Stimulated activated CD4-positive, alpha-beta T cell treated with anti-CD3 and anti-CD28 coated beads, TNF-alpha, amount 100 ng/mL, for 24 hours (primary cell): ENCODE measurements at regions not wholly inside any gene's neighbourhood (a gene's known extent, or its start where the extent isn't known, plus 50 kb on each side); places are given as distances from the start of the nearest gene placed in this dataset.
"Not testable (repeated sequence)": the region's sequence is repeated elsewhere in the genome, so short reads cannot be mapped to it uniquely, and the experiment has no call there.

Experiments used
- DNase-seq, 3 experiments: peaks; one replicate each; pipeline ENCODE4 v3.0.0-alpha.2; 2020; ENCODE audit warnings: low read depth in 3 of 3

DNA sequence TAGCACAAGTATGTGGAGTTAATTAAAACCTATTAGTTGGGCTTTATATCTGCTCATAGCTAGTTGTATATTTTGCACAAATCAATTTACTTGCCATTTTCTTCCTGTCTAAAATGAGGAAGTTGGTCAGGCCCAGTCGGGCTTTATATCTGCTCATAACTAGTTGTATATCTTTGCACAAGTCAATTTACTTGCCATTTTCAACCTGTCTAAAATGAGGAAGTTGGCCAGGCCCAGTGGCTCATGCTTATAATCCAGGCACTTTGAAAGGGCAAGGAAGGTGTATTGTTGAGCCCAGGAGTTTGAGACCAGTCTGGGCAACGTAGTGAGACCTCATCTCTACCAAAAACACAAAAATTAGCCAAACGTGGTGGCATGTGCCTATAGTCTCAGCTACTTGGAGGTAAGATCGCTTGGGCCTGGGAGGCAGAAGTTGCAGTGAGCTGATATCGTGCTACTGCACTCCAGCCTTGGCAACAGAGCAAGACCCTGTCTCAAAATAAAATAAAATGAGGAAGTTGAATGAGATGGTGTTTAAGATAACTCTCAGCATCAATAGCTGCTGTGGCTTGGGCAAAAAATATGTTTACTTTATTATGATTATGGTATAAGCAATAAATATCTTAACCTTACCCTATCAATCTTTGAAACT is 1558.6 kb upstream of the RAG2 start:
- DNase-seq, result no peak

DNA sequence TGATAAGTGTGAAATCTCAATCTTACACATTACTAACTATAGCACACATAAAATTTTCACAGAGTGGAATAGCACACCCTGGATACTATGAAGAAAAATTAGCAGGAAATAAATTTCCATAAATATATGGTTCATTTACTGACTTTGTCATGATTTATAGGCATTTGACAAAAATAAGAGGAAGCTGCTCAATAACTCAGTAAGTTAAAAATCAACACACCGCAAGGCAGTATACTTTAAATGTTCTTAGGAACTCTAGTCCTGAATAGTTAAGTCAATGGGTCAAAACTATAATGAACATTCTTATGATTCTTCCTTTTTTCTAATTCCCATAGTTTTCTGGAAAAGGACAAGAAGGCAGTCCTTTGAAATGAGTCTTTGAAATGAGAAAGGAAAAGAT is 1557.8 kb upstream of the RAG2 start:
- no peak for DNase-seq

DNA sequence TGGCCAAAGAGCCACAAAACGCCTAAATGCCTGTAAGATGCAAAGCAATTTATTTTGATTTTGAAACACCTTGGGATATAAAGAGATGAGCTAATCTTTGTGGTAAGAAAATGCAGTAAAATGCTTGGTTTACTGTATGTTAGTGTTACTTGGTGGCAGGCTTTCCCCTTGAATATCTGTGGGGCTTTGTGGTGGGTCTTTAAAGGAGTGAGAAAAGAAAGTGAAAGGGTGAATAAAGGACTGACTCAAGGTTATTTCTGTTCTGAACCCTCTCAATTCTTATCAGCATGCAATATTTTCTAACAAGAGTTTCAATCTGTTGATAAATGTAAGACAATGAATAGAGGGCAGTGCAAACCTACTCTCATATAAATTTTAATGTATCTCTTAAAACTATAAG is 1555.9 kb upstream of the RAG2 start:
- no peak for DNase-seq

DNA sequence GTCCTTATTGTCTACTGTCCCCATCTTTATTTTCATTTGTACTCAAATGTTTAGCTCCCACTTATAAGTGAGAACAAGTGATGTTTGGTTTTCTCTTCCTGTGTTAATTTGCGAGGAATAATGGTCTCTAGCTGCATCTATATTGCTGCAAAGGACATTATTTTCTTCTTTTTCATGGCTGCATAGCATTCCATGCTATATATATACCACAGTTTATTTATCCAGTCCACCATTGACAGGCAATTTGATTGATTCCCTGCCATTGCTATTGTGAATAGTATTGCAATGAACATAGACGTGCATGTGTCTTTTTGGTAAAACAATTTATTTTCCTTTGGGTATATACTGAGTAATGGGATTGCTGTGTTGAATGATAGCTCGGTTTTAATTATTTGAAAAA is 1545.8 kb upstream of the RAG2 start:
- no peak for DNase-seq

DNA sequence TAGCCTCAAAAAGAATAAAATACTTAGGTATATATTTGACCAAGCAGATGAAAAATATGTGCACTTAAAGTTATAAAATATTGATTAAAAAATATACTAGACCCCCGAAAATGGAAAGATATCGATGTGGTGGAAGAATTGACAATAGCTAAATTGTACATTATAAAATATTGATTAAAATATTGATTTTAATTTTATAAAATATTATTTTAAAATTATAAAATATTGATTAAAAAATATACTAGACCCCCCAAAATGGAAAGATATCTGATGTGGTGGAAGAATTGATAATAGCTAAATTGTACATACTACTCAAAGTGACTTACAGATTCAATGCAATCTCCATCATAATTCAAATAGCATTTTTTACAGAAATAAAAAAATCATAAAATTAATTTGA is 1540.9 kb upstream of the RAG2 start:
- DNase-seq, result no peak

DNA sequence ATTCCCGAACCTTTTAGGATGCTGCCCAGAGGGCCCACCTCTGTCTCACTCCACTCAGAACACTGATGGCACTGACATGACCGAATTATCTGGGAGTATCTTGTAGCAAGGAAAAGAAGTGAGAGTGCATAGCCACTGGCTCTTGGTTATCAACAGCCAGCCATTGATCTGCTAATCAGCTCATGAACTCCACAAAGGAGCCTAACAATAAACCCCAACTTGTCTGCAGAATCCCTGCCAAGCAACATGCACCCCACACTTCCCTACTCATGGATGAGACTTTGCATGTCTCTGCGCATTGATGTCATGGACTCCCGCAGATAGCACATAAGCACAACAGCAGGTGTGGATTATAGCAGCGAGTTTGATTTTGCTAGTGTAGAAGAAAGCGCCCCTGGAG is 1538.9 kb upstream of the RAG2 start:
- DNase-seq, result no peak

DNA sequence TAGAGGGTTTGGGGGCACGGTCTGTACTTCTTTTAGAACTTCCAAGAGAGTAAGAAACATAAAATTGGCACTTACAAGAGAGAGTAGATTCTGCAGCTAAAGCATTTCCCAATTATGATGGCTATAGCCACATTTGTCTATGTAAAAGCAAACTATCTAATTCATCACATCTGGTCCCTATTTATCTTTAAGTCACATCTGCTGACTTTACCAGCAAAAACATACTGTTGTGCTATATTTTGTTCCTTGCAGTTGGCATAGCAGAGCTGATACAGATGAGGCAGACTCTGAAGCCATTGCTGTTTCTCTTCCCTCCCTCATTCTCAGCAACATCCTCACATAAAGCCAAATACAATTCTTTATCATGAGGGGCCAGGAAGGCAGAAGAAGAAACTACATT is 1533.5 kb upstream of the RAG2 start:
- DNase-seq, result no peak

DNA sequence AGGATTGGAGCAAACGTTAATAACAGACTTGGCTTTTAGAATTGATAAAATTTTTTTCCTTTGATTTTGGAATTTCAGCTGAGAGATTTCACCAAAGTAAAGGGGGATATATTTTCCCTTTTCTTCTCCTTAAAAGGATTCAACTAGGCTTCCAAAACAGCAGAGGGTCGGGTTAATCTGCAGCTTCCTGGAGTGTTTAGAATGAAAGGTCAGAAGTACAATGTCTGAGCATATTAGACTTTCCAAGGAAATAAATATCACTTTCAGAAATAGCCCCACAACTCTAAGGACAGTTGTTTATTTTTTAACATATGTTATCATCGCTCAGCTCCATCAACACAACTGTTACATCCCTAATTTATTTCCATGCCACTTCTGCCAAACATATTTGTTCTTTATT is 1532.9 kb upstream of the RAG2 start:
- DNase-seq, result no peak

DNA sequence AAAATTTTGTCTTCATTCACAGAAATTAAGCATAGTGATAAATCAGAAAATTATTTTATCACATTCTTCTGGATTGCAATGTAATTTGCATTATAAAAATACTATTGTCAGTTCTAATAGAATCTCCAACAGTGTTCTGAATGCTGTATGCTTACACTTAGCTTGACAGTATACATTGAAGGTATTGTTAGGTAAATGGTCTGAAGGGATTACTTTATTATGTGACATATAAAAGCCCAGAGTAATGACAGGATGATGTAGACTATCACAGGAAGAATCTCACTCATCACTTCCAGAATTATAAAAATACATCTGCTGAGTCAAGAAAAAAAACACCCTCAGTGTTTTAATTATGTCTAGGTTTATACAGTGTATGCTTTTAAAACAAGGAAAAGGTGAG is 1532.5 kb upstream of the RAG2 start:
- no peak for DNase-seq

DNA sequence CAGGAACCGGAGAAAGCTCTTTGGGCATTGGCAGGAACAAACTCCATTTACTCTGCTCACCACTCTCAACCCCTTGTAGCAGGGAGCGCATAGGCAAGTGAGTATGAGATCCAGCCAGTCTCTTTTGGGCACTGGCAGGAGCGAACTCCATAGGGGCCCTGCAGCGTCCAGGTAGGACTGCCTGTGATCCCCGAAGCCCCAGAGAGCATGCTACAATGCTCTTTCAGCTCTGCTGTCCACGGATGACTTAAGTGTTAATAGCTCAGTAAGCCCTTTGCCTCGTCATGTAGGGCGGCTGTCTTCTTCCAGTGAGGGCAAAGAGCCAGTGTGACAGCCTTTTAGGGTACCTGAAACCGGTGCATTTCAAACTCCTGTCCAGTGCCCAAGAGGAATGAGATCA is 1525.6 kb upstream of the RAG2 start:
- no peak for DNase-seq

DNA sequence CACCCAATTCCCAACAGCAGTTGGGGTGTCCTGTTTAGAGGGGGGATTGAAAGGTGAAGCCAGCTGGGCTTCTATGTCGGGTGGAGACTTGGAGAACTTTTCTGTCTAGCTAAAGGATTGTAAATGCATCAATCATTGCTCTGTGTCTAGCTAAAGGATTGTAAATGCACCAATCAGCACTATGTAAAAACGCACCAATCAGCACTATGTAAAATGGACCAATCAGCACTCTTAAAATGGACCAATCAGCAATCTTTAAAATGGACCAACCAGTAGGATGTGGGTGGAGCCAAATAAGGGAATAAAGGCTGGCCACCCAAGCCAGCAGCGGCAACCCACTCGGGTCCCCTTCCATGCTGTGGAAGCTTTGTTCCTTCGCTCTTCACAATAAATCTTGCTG is 1518.6 kb upstream of the RAG2 start:
- DNase-seq, result not testable (repeated sequence)

DNA sequence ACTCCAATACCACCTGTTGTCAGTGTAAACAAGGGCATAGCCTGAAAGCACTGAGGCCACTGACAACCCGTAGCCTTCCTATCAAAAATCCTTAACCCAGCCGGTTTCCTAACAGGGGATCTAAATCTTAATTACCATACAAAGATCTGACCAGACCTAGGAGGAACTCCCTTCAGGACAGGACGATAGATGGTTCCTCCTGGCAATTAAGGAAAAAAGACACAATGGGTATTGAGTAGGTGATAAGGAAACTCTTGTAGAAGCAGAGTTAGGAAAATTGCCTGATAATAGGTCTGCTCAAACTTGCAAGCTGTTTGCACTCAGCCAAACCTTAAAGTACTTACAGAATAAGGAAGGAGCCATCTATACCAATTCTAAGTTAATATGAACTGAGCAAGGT is 1517.3 kb upstream of the RAG2 start:
- DNase-seq, result not testable (repeated sequence)

DNA sequence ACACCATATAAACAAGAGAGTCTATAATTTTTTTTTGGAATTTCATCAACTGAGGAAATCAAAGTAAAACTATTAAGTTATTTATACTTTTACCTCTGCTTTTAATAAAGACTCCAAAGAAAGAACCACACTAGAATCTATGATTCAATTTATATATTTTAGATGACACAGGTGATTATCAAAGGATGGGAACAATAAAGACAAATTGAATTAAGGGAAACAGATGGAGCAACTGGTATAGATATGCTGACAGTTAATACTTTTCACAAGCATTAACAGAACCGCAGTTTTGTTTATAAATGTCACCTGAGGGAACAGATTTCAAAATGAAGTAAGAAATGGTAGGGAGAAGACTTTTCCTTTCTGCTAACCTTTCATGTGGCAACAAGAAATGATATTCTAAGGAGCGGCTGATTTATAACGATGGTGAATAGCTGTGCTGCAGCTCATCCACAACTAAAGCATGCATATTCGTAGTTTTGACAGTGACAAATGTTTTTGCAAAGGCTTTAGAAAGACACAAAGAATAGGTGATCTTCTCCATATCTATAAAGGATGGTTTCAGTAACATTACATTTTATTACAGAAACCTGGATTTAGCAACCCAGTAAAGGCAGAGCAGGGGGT is 1502.9 kb upstream of the RAG2 start:
- no peak for DNase-seq

DNA sequence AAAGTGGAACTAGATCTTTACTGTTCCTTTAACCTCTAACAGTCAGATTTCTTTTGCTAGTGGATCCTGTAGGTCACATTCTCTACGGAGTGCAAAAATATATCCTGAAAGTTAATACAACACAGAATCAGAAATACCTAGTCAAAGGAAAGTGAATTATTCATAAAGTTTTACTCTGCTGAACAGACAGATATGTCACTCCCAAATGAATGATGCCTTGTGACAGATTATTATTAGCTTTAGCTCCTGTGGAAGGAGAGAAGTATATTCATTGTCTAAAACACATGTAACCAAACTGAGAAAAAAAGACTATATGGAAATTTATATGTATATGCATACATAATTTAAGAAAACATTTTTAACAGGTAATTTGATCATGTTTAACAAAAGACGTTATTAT is 1497.2 kb upstream of the RAG2 start:
- no peak for DNase-seq

DNA sequence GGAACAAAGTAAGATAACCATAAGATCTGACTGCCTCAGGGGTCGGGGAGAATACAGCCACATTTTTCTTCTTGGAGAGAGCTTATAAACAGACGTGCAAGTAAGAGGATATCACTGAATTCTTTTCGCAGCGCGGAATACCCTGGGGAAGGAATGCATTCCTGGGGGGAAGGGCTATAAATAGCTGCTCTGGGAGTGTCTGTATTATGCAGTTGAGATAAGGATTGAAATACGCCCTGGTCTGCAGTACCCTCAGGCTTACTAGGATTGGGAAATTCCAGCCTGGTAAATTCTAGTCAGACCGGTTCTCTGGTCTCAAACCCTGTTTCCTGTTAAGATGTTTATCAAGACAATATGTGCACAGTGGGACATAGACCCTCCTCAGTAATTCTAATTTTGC is 1491.7 kb upstream of the RAG2 start:
- DNase-seq, result no peak

DNA sequence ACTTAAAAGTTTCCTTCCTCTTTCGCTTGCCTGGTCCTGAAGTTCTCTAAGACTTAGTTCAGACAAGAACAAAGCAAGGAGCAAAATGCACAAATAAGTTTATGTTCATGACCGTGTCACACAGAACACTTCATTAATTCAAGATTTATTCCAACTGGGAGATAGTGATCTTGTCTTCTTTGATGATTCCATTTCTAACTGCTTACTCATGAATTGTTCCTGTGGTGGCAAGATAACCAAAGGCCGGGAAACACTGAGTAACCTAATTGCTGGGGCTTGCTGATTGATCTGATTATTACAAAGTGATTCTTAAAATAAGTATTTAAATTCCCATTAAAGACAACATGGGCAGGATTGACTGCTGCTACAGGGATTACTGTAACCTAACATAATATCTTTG is 1462.9 kb upstream of the RAG2 start:
- no peak for DNase-seq

DNA sequence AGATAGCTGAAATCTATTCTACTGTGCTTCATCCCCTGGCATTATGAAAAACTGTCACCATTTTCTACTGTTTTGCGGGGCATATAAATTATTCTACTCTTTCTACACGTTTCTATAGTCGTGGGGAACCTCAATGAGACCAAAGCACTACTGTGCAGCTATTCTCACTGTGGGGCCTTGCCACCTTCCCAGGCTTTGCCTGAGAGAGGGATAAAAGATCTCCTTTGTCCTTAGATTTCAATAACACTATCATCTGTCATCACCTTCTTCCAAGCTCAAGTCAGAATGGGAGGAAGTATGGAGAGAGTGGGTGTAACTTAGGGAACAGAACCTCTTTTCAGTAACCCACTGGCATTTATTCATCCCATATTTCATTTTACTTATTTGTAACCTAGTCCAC is 1462.1 kb upstream of the RAG2 start:
- DNase-seq, result no peak

DNA sequence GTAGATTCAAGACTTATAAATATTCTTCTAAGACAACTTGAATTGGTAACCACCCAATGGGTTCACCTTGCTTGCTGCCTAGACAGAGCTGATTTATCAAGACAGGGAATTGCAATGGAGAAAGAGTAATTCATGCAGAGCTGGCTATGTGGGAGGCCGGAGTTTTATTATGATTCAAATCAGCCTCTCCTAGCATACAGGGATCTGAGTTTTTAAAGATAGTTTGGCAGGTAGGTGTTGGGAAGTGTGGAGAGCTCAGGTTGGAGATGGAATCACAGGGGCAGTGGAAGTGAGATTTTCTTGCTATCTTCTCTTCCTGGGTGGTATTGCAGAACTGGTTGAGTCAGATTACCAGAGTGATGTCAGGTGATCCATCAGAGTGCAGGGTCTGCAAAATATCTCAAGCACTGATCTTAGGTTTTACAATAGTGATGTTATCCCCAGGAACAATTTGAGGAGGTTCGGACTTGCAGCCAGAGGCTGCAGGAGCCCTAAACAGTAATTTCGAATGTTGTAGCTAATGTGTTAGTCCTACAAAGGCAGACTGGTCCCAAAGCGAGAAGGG is 1448.6 kb upstream of the RAG2 start:
- no peak for DNase-seq

DNA sequence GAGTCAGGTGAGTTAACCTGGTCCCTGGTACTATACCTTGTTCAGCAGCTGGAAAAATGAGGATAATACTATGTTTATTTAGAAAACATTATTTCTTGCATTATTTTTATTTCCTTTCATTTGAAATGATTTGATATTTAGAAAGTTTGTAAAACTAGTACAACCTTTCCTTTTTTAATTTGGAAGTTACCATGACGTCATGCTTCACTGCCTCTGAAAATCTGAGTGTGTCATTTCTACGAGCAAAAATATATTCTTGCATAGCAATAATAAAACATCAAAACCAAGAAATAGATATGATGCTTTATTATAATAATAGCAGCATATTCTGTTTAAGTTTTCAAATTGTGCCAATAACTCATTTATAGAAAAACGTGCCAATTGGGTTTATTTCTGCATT is 1445.0 kb upstream of the RAG2 start:
- DNase-seq, result no peak

DNA sequence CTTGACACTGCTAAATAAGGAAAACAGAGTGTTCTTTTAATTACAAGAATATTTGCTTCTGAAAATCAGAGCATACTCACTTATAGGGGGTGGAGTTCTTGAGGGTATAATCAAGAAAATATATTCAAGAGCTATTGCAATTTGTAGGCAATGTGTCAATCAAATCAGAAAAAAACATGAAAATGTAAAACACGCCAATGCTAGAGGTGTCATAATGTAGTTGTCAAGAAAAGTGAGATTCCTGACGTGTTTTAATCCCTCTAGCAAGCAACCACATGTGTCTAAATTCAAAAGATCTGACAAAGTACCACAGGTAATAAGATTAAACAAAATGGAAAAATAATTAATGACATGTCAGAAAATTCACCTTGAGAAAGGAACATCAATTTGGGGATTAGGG is 1440.7 kb upstream of the RAG2 start:
- DNase-seq, result no peak

DNA sequence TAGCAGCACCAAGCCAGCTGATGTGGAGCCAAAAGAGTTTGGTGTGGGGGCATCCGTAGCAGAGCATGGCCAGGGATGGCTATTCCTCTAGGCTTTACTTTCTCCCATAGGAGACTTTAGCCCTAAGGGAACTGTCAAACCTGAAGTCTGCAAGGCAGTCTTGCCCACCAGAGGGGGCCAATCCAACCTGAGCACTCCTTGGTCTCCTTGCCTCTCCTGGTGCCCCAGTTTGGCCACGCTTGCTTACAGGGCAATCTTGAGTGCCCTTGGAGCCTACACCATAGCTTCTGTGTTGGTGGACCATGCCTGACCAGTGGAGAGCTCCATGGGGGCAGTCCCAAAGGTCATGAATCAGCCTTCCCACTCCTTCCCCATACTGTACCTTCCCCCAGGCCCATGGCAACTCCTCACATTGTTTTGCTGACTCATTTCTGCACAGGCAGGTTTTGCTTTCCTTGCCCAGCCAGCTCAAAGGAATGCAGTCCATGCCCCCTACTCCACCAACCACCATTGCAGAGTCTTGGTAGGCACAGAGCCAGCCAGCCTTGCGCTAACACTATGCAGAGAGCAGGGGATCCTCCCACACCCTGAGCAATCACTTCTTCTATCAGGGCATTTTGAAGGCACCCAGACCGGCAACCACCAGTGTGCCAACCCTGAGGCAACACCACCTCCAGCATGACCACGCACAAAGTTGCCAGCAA is 1421.2 kb upstream of the RAG2 start:
- no peak for DNase-seq

DNA sequence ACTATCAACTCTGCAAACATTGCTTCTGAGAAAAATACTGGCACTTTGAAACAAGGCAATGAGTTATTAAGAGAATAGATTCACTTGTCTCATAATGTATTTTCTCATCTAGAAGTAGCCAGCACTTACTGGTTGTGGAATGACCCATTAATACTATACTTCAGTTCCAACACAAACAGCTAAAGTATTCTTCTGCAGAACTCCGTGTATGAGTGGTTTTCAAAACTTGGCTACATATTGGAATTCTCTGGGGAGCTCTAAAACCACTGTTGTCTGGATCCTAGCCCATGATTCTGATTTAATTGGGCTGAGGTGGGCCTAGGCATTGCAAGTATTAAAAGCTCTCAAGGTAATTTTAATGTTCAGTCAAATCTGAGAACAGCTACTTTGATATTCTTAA is 1416.4 kb upstream of the RAG2 start:
- DNase-seq, result no peak

DNA sequence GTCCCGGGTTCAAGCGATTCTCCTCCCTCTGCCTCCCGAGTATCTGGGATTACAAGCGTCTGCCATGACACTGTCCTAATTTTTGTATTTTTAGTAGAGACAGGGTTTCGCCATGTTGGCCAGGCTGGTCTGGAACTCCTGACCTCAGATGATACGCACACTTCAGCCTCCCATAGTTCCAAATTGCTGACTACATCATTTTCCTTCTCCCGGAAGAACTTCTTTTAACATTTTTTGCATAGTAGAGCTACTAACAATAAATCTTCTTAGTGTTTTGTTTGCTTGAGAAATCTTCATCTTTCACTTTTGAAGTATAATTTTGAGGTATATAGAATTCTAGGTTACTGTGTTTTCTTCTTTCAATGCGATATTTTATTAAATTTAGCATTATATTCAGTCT is 1415.1 kb upstream of the RAG2 start:
- DNase-seq, result no peak
